Fibroblast of the conjunctiva (primary cell): ENCODE measurements at regions not wholly inside any gene's neighbourhood (a gene's known extent, or its start where the extent isn't known, plus 50 kb on each side); places are given as distances from the start of the nearest gene placed in this dataset.
"Not testable (repeated sequence)": the region's sequence is repeated elsewhere in the genome, so short reads cannot be mapped to it uniquely, and the experiment has no call there.

ENCODE experiments used
- DNase-seq: peaks from one replicate; pipeline ENCODE4 v3.0.0-alpha.2; 2010; ENCODE audit warnings: low read depth

DNA sequence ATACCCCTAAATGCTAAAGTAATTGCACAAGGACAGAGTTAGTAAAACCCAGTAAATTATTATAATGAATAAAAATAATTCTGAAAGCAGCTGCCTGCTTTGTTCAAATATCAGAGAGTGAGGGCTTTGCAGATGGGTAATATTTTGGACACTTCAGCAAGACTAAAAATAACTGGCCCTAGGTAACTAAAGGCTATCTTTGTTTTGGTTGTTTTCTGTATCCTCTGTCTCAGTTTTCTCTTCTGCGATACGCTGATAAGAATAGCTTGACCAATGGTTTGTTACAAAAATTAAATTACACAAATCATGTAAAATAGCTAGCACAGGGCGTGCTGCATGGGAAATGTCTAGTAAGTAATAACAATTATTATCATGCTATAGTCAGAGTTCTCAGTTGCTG is 204.7 kb downstream of the FGFR2 start:
- DNase-seq, result no peak

DNA sequence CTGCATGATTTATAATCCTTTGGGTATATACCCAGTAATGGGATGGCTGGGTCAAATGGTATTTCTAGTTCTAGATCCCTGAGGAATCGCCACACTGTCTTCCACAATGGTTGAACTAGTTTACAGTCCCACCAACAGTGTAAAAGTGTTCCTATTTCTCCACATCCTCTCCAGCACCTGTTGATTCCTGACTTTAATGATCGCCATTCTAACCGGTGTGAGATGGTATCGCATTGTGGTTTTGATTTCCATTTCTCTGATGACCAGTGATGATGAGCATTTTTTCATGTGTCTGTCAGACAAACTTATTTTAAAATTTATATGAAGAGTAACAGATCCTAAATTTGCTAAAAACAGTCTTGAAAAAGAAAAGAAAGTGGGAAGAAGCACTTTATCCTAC is 197.7 kb downstream of the FGFR2 start:
- not testable (repeated sequence) for DNase-seq

DNA sequence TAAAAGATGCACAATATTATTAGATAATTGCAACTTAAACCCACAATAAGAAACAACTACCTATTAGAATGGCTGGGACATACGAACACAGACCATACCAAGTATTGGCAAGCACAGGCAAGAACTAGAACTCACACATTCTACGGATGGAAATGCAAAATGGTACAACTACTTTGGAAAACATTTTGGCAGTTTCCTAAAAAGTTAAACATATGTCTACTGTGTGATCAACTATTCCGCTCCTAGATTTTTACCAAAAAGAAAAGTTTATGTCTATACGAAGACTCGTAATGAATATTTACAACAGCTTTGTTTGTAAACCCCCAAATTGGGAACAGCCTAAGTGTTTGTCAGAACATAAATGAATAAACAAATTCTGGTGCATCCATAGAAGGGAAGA is 194.7 kb downstream of the FGFR2 start:
- no peak for DNase-seq

DNA sequence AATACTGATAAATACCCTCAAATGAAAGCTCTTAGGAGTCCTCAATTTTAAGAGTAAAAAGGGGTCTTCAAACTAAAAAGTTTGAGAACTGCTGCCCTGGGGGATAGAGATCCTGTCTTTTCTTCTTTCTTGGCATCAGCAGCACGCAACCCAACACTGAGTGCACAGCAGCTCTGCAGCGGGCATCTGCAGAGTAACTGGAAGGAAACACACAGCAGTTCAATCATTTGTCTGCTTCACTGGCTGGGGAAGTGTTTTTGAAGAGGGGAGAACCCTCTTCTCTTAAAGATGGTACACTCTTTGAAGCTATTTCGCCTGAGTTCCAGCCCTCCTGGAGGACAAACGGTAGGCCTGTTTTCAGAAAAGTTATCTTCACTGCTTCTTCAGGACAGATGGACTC is 193.6 kb downstream of the FGFR2 start:
- DNase-seq, result no peak

DNA sequence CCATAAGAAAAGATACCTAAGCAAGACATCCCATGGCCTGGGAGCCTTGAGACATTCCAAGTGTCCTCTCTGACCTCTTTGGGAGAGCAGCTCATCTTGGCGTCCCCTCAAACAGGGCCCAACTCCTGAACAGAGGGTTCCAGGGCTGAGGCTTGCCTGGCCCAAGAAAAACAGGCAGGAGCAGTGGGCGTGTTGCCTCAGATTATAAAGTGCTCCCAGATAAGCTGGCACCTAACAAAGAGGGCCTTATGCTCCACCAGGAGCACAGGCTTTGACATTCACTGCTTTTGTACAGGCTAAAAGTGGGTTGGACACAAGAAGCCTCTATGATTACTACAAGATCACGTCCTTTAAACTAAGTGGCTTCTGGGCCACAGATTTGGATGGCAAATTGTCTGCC is 193.1 kb downstream of the FGFR2 start:
- DNase-seq, result no peak

DNA sequence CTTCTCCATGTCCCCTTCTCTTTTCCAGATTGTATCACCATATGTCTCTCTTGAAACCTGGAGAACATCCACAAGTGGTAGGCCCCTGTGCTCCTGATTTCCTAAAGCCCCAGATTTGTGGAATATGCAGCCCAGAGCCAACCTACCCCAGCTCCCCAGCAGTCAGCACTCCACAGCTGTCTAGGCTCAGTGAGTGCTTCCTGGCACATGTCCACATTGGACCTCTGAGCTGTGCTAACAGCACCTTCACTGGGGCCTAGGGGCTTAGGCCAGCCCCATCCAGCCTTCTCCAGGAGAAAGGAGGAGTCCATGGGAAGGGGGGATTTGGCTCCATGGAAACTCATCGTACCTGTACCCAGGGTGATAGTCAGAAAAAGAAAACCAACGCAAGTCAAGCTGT is 192.7 kb downstream of the FGFR2 start:
- no peak for DNase-seq

DNA sequence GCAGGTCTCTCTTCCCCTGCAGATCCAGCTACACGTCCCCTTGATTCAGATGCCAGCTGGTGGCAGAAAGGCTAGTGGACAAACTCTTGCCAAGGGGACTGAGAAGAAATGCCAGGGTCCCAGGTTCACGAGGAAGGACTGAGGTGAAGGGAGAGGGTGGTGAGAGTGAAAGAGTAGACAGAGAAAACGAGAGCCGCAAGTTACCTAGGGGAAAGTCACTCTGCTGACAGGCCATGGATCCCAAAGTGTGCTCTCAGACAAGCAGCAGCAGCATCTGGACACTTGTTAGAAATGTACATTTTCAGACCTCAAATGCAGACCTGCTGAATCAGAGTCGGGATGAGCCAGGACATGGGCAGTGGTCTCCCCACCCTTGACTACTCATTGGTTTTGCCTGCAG is 192.3 kb downstream of the FGFR2 start:
- DNase-seq, result no peak

DNA sequence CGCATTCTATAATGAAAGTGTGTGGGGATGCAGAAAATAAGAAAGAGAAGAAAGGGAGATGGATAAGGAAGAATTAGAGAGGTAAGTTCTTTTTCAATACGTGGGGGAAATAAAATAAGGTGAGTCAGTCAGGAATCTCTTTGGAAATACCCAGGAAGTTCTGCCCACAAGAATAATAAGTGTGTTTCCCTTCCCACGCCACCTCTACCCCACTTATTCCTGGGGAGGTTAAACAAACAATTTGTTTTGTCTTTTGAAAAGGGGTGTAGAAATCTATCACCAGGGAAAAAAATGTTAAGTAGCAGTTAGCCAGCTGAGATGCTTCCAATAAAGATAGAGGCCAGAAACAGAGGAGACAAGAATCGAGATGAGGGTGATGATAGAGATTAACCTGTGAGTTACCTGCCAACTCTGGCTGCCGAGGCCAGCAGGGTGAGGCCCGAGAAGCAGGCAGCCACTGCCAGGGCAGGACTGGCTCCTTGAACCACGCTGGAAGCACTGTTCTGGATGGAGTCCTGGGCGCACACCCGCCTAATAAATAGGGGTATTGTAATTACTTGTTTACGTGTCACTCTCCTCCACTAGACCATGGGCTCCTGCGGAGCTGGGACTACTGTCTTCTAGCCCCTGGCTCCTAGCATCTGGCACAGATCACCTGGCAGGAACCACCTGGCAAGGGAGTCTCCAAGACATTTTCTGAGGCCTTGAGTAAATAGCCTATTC is 191.3 kb downstream of the FGFR2 start:
- DNase-seq, result no peak

DNA sequence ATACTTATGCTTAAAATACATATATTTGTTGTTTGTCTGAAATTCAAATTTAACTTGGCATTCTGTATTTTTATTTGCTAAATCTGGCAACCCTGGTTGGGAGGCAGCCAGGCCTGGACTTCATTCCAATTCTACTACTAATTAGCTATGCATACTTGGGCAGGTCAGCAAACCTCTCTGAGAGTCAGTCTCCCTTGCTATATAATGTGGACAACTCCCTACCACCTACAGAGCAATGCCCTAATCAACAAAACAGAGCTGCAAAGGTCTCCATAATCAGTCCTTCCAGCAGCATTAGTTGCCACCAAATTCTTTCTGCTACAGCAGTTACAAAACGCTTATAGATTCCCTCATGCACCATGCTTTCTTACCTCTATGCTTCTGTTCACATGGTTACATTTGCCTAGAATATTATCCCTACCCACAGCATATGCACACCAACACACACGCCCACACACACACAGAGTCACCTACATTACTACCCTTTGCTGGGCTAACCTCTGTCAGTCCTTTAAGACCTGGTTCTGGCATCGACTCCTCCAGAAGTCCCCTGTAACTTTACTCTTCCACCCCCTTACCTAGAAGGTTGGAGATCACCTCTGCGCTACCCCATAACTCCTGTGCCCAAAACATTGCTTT is 188.7 kb downstream of the FGFR2 start:
- no peak for DNase-seq

DNA sequence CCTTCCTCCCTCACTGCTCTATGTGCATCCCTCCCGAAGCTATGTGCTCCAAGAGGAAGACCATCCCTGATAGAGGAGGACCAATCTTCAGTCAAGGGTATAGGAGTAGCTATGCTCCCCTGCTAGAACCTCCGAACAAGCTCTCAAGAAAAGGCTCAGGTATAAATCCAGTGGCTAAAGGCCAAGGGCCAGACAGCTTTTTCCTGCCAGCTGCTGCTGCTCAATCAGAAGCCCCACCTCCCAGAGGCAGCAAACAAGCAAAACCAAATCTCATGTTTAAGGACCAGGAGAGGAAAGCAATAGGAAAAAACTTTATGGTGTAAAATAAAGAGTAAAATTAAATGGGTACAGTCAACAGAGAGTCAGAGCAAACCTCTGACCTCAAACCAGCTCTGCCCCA is 187.2 kb downstream of the FGFR2 start:
- DNase-seq, result no peak

DNA sequence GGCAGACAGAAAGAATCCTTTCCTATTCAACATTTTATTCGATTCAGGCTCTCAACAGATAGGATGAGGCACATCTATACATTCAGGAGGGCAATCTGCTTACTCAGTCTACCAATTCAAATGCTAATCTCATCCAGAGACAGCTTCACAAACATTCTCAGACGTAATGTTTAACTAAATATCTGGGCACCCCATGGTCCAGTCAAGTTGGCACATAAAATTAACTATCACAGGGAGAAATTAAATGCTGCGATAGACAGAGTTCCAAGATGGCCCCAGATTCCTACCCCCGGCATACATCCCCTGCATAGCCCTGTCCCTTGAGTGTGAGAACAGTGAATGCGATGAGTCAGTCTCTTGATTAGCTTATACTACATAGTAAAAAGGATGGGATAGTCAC is 184.3 kb downstream of the FGFR2 start:
- no peak for DNase-seq

DNA sequence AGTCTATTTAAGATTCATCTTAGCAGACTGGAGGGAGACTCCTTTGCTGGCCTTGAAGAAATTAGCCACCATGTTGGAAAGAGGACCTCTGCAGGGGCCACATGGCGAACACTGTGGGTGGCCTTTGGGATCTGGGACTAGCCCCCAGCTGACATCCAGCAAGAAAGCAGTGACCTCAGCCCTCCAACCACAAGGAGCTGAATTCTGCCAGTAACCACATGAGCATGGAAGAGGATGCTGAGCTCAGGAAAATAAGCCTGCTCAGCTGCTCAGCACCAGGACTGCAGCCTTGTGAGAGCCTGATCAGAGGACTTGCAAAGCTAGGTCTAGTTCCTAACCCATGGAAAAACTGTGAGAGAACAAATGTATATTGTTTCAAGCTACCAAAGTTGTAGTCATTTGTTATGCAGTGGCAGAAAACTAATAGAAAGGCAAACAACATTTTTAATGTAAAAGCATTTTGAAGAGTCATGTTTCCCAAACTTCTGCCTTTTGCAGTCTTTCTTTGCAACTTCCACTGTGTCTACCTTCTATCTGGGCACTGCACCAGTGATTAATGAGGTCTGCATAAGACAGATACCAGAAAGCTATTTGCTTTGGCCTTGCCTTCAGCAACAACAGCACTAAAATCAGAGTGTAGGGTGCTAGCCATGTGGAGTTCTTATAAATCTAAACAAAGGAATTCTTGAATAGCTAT is 183.7 kb downstream of the FGFR2 start:
- no peak for DNase-seq

DNA sequence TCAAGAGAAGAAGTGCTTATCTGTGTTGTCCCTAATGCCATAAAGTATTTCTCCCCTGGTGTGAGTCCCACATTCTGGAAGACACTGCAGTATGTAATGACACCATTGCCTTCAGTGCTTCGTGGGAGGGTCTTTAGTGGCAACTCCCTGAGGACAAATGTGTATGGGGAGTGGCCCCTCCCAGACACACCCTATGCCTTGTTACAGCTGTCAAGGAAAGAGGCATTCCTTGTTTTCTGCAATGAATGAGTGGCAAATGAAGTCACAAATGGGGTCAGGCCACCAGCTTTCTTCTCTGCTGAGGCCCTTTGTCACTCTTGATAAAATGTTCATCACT is 183.2 kb downstream of the FGFR2 start:
- DNase-seq, result no peak

DNA sequence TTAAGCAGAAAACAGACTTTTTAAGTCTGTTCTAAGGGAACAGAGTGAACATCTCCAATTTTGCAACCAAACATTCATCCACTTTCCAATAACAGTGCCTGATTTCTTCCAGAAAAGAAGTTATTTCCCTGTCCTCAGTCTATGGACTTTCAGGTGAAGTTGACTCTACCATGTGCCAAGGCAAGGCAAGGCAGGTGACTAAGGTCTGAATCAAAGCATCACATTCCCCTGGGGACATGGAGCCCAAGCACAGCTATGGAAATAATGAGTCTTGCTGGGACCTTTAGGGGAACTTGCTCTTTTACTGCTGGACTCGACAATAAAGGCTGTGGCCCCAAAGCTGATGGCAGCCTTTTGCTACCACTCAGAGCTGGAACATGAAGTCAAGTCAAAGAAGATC is 182.2 kb downstream of the FGFR2 start:
- no peak for DNase-seq

DNA sequence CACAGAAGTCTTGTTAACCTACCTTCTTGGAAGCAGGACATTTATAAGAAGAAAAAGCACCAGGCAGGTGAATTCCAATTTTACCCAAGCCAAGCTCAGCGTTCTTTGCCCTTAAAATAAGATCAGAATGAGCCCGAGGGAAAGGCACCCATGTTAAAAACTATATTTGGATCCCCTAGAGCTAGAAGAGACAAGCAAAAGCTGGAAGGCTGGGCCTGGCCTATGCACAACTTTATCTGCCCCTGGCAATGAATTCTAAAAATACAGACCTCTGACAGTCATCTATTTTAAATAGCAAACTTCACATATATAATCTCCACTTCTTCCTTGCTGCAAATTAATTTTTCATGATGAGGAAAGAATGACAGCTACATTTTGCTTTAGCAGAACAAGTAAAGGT is 180.9 kb downstream of the FGFR2 start:
- DNase-seq, result no peak

DNA sequence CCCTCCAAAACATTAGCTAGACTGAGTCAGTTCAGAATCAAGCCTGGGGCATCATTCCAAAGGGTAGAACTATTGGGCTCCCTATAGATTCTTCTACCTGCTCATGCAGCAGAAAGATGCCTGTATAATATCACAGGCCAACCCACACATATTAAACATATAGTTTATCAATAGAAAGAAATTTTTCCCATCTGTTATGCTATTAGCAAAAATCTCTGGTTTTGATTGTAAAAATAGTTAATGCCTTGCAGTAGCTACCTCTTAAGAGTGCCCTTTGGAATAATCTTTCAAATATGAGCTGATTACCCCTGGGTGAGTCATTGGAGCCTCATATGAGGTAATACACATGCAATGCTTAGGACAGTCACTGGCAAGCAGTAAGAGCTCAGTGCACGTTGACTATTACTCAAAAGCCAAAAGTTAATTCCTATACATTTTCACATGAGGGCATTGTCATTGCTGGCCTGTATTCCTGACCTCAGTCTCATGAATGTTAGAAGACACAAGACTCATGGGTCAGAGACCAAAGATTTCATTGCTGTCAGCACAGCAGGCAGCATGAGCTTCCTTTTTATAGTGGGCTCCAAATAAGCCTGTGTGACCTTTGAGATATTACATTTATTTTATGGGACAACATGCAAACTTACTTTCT is 180.0 kb downstream of the FGFR2 start:
- peak; percentile 13 for DNase-seq

DNA sequence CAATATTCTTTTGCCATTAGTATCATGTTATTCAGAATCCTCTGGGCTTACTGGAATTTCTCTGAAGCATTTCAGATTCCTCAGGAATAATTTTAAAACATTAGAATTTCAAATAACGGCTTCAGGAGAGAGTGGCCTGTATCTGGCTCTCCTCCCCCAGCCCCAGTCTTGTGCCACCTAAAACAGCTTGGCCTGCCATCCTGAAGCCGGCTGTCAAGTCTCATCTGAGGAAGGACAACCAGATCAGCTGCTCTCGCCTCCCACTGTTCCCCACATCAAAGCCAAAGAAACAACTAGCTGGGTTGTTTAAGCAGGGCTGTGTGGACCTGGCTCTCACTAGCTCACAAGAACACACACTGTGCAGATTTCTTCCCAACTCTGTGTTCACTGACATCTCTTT is 178.2 kb downstream of the FGFR2 start:
- DNase-seq, result no peak

DNA sequence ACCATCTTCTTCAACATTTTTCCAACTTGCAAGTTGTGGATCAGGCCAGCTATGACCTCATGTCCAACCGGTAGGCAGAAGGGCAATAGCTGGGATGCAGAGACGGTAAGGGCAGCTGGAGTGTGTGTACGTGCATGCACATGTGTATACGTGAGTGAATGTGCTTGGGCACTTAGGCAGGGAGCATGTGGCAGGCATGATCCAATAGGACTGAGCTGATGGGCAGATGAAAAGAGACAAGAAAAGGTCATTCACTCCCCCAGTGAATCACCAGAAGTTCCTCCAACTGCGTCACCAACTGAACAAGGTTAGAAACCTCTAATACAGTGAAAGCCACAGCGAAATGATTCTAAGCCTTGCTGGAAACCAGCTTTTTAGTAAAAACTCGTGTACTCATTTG is 176.1 kb downstream of the FGFR2 start:
- DNase-seq, result no peak

DNA sequence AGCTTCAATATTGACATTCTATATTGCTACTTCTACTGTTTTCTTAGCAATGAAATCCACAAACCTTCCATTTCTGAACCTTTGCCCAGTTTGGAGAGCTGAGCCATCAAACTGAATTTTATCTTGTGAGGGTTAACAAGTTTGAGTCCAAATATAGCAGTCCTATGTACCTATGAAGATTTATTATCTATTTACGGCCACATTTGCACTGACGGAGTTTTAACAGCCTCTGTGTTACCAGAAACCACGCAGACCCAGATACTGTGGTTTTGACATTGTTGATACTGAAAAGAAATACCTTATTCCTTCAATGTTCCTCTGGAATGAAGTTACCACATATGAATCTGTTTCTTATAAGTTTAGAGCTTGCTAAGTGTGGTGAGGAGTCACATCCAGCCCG is 172.6 kb downstream of the FGFR2 start:
- no peak for DNase-seq

DNA sequence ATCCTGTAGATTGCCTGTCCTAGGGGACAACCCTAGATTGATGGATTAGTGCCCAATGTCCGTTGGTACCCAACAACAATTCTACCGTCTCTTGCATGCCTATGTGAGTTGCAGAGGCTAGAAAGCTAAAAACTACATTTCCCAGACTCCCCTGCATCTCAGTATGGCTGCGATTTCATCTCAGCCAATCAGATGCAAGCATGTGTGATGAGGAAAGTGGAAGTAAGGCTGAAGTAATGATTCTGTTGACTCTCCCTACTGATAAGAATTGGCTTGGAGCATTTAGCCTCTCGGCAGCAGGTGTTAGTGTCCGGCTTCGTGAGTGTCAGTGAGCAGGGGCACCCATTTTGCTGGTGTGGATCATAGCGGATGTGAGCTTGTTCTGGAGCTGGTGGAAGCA is 171.9 kb downstream of the FGFR2 start:
- DNase-seq, result no peak
